ENCODE measurements at regions not wholly inside any gene's neighbourhood (a gene's known extent, or its start where the extent isn't known, plus 50 kb on each side); places are given as distances from the start of the nearest gene placed in this dataset.

DNA sequence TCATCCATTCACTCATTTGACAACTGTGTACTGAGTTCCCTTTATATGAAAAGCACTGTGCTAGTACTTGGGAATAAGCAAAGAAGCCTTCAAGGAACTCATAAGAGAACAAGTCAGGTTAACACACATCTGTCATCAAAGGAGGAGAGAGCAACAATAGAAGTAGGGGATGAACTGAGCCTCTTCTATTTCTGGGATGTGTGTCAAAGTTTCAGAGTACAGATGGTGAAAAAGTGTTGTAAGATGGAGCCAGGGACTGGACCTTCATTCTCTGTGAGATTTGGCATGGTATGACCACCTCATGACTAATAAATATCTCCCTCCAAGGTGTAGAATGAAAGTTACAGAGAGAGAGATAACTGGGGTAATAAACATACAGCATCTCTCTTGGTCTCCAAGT, 349.8 kb upstream of the PLET1 start:
- H3K4me3 ChIP-seq (ENCODE audit: control insufficient read depth, low read depth, low read length), result no peak overlapping the region
- no peak for DNase-seq (ENCODE audit: low read depth)
- no peak for TF ChIP-seq CTCF (IDR thresholded peaks at IDR 0.05; ENCODE audit: control insufficient read depth, insufficient read depth, low read depth, low read length, missing control alignments)

DNA sequence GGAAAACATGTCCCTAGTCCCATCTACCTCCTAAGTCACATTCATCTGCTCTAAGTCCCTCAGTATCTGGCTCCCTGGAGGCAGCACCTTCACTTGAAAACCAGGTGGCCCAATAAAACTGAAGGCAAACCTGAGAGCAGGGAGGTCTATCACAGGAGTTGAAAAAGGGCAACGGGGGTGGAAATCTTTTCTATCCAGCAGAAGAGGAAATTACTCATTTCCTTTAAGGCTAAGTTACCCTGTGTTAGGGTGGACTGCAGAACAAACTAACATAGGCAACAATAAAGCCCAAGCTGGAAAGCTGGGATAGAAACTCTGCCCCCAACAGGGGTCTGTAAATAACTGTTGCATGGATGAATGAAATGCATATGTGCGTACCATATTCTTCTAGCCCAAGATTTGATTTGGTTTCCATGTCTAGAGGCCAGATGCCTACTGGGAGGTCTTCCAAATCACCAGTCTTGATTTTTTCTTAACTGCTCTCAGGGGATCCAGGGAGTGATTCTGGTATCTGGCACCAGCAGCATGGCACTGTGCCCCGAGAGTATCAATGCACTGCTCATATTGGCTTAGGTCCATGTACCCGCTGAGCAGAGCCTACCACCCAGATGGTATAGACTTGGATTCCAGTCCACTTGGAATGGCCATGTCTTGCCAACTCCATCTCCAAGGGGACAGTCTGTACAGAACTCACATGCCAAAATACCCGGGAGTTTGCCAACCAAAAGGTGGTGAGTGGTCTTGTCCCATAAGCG, 350.0 kb upstream of the NCAM1 start:
- DNase-seq (ENCODE audit: low read depth), result no peak
- H3K4me3 ChIP-seq (ENCODE audit: control insufficient read depth, low read depth, low read length), result no peak overlapping the region
- TF ChIP-seq CTCF (IDR thresholded peaks at IDR 0.05; ENCODE audit: control insufficient read depth, insufficient read depth, low read depth, low read length, missing control alignments), result no peak

DNA sequence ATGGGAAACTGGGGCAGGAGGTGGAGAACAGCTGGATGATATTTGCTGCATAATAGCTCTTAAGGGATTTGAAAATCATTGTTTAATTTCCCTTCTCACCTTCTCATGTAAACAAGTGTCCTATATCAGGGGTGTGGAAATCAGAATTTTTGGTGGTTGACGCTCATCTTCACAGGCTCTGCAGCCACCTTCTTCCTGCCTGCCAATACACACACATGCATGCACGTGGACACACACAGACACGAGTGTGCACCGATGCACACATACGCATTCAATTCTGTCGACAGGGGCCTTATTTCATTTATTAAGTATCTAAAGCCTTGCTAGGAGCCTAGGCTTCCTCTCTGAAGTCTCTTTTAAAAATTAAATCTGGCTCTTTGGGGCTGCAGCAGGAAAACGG, 349.4 kb upstream of the NCAM1 start:
- no peak for TF ChIP-seq CTCF (IDR thresholded peaks at IDR 0.05; ENCODE audit: control insufficient read depth, insufficient read depth, low read depth, low read length, missing control alignments)
- no peak overlapping the region for H3K4me3 ChIP-seq (ENCODE audit: control insufficient read depth, low read depth, low read length)
- DNase-seq (ENCODE audit: low read depth), result no peak

DNA sequence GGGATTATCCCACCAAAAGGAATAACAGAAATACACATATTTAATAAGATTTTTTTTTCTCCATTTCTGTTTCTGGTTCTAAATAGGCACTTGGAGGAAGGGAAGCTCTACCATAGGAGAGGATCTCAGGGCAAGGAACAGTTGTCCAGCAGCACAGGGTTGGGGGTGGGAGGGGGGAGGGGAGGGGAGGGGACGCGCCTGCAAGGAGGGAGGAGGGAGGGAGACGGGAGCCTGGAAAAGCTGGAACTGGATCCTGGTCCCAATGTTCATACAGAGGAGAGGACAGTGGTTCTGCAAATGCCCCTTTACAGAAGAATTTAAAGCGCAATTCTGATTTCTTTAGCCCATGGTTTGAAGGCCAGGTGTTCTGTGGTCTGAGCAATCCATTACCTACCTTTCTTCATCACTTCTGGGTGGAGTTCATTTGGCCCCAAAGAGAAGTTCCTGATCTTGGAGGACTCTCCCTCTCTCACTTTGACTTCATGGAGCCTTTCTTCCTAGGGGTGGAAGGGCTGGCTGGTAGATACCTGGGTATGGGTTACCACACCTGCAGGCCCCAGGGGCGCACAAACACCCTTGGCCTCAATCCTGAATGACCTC, 348.9 kb upstream of the NCAM1 start:
- no peak overlapping the region for H3K4me3 ChIP-seq (ENCODE audit: control insufficient read depth, low read depth, low read length)
- TF ChIP-seq CTCF (IDR thresholded peaks at IDR 0.05; ENCODE audit: control insufficient read depth, insufficient read depth, low read depth, low read length, missing control alignments), result no peak
- DNase-seq (ENCODE audit: low read depth), result no peak

GRCh38 chr11:112613051-112613972, 347.9 kb upstream of the NCAM1 start:
- no peak overlapping the region for H3K4me3 ChIP-seq (ENCODE audit: control insufficient read depth, low read depth, low read length)
- DNase-seq (ENCODE audit: low read depth), result no peak
- TF ChIP-seq CTCF (IDR thresholded peaks at IDR 0.05; ENCODE audit: control insufficient read depth, insufficient read depth, low read depth, low read length, missing control alignments), result no peak

DNA sequence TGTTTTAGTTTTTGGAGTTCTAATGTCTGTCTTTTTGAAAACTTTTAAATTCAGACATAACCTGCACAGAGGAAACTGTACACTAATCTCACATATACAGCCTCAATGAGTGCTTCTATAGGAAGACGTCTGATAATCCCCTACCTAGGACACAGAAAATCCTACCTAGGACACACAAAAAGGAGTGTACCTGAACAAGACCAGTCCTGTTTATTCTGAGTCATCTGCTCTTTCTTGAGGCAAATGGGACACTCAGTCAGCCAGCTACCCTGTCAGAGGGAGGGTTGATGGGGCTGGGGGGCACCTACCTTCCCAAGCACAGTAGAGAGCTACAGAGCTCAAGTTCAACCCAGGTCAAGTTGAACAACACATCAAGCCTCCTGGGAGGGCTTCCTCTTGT, 346.6 kb upstream of the NCAM1 start:
- H3K4me3 ChIP-seq (ENCODE audit: control insufficient read depth, low read depth, low read length), result no peak overlapping the region
- no peak for DNase-seq (ENCODE audit: low read depth)
- no peak for TF ChIP-seq CTCF (IDR thresholded peaks at IDR 0.05; ENCODE audit: control insufficient read depth, insufficient read depth, low read depth, low read length, missing control alignments)
